HEK293 (cell line): ENCODE measurements at regions not wholly inside any gene's neighbourhood (a gene's known extent, or its start where the extent isn't known, plus 50 kb on each side); places are given as distances from the start of the nearest gene placed in this dataset.

Experiments used
- TF ChIP-seq, protein P1 (sequence below): fragments of 450-650 bp; formaldehyde crosslinking; IDR thresholded peaks from 2 replicates; pipeline ENCODE4 v1.5.1; 2016; ENCODE audit warnings: missing biosample characterization, missing genetic modification characterization
- TF ChIP-seq, protein P2 (sequence below): fragments of 450-650 bp; formaldehyde crosslinking; IDR thresholded peaks from 2 replicates; pipeline ENCODE4 v1.5.1; 2016; ENCODE audit warnings: missing biosample characterization, missing genetic modification characterization

DNA sequence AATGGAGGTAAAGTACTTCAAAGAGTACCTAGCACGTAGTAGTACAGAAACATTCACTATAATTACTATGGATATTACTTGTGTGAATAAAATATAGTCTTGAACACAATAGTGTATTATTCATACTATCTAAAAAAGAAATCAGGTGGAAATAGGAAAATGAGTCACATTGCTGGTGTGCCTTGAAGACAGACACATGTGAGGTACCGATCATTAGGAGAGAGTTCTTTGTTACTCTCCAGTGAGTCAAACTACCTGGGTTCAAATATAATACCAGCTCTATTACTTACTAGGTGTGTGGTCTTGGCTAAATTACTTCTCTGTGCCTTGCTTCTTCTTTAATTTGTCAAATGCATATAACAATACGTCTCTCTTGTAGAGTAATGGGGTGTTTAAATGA, 50.8 kb upstream of the BEND6 start:
- TF ChIP-seq, protein P1, sequence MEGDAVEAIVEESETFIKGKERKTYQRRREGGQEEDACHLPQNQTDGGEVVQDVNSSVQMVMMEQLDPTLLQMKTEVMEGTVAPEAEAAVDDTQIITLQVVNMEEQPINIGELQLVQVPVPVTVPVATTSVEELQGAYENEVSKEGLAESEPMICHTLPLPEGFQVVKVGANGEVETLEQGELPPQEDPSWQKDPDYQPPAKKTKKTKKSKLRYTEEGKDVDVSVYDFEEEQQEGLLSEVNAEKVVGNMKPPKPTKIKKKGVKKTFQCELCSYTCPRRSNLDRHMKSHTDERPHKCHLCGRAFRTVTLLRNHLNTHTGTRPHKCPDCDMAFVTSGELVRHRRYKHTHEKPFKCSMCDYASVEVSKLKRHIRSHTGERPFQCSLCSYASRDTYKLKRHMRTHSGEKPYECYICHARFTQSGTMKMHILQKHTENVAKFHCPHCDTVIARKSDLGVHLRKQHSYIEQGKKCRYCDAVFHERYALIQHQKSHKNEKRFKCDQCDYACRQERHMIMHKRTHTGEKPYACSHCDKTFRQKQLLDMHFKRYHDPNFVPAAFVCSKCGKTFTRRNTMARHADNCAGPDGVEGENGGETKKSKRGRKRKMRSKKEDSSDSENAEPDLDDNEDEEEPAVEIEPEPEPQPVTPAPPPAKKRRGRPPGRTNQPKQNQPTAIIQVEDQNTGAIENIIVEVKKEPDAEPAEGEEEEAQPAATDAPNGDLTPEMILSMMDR (tag by site-specific recombination) = no peak
- TF ChIP-seq, protein P2, sequence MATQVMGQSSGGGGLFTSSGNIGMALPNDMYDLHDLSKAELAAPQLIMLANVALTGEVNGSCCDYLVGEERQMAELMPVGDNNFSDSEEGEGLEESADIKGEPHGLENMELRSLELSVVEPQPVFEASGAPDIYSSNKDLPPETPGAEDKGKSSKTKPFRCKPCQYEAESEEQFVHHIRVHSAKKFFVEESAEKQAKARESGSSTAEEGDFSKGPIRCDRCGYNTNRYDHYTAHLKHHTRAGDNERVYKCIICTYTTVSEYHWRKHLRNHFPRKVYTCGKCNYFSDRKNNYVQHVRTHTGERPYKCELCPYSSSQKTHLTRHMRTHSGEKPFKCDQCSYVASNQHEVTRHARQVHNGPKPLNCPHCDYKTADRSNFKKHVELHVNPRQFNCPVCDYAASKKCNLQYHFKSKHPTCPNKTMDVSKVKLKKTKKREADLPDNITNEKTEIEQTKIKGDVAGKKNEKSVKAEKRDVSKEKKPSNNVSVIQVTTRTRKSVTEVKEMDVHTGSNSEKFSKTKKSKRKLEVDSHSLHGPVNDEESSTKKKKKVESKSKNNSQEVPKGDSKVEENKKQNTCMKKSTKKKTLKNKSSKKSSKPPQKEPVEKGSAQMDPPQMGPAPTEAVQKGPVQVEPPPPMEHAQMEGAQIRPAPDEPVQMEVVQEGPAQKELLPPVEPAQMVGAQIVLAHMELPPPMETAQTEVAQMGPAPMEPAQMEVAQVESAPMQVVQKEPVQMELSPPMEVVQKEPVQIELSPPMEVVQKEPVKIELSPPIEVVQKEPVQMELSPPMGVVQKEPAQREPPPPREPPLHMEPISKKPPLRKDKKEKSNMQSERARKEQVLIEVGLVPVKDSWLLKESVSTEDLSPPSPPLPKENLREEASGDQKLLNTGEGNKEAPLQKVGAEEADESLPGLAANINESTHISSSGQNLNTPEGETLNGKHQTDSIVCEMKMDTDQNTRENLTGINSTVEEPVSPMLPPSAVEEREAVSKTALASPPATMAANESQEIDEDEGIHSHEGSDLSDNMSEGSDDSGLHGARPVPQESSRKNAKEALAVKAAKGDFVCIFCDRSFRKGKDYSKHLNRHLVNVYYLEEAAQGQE (tag by site-specific recombination) = no peak
